Type B pancreatic cell (in vitro differentiated cells): ENCODE measurements at regions not wholly inside any gene's neighbourhood (a gene's known extent, or its start where the extent isn't known, plus 50 kb on each side); places are given as distances from the start of the nearest gene placed in this dataset.

Experiments
- DNase-seq: peaks from one replicate; pipeline ENCODE4 v3.0.0; 2021; ENCODE audit warnings: mixed read lengths; ENCODE audit not compliant: unreplicated experiment; ENCODE audit errors: extremely low spot score
- H3K27ac Mint-ChIP-seq: 2 replicates; pipeline ENCODE4 v1.8.0; 2021; ENCODE audit warnings: mild to moderate bottlenecking, mixed read lengths
- H3K27me3 Mint-ChIP-seq: 2 replicates; pipeline ENCODE4 v1.8.0; 2021; ENCODE audit warnings: mixed read lengths
- H3K36me3 Mint-ChIP-seq: 2 replicates; pipeline ENCODE4 v1.8.0; 2021; ENCODE audit warnings: mixed read lengths
- H3K4me1 Mint-ChIP-seq: one replicate; pipeline ENCODE4 v1.8.0; 2021; ENCODE audit warnings: mixed read lengths; ENCODE audit not compliant: unreplicated experiment
- H3K4me3 Mint-ChIP-seq: 2 replicates; pipeline ENCODE4 v1.8.0; 2021; ENCODE audit warnings: mild to moderate bottlenecking, mixed read lengths
- H3K9me3 Mint-ChIP-seq: 2 replicates; pipeline ENCODE4 v1.8.0; 2021; ENCODE audit warnings: mixed read lengths
- CTCF ChIP-seq: fragments of 200-600 bp; sonication (generic); conservative IDR thresholded peaks from 2 replicates; pipeline ENCODE4 v1.5.0; 2021; ENCODE audit warnings: antibody characterized with exemption, mild to moderate bottlenecking

- Mint-ChIP-seq H3K36me3 (no peaks in the 10 kb centered on the region), H3K27ac (no peak overlapping the region), H3K27me3 (no peaks in the 10 kb centered on the region), H3K9me3 (no peaks in the 10 kb centered on the region), H3K4me3 (no peak overlapping the region), H3K4me1 (peaks cover 18% of the 10 kb centered on the region)
- TF ChIP-seq CTCF, result no peak
- DNase-seq, result no peak
These were observed 90.8 kb downstream of the ARL4C start for GRCh38 chr2:234406085-234406484.

GRCh38 chr2:234405462-234405861 lies 91.4 kb downstream of the ARL4C start:
- Mint-ChIP-seq H3K27me3 (no peaks in the 10 kb centered on the region), H3K27ac (no peak overlapping the region), H3K9me3 (no peaks in the 10 kb centered on the region), H3K4me3 (no peak overlapping the region), H3K36me3 (no peaks in the 10 kb centered on the region), H3K4me1 (peaks cover 12% of the 10 kb centered on the region)
- no peak for TF ChIP-seq CTCF
- DNase-seq, result no peak

- Mint-ChIP-seq H3K4me1 (peaks cover 7% of the 10 kb centered on the region), H3K36me3 (no peaks in the 10 kb centered on the region)
- TF ChIP-seq CTCF, result no peak
These were observed 91.9 kb downstream of the ARL4C start for GRCh38 chr2:234404957-234405356.

GRCh38 chr2:234403751-234404150 lies 93.1 kb downstream of the ARL4C start:
- no peak for DNase-seq
- no peaks in the 10 kb centered on the region for H3K9me3 Mint-ChIP-seq
- TF ChIP-seq CTCF, result no peak
- peaks cover 4% of the 10 kb centered on the region for H3K4me1 Mint-ChIP-seq
- H3K27ac Mint-ChIP-seq, result no peak overlapping the region
- no peaks in the 10 kb centered on the region for H3K27me3 Mint-ChIP-seq
- no peaks in the 10 kb centered on the region for H3K36me3 Mint-ChIP-seq
- no peak overlapping the region for H3K4me3 Mint-ChIP-seq

More at GRCh38 chr2:234404957-234405356, 91.9 kb downstream of the ARL4C start:
- no peak for DNase-seq
- H3K9me3 Mint-ChIP-seq, result no peaks in the 10 kb centered on the region
- H3K4me3 Mint-ChIP-seq, result no peak overlapping the region
- H3K27me3 Mint-ChIP-seq, result no peaks in the 10 kb centered on the region
- H3K27ac Mint-ChIP-seq, result no peak overlapping the region

- Mint-ChIP-seq H3K4me3 (no peak overlapping the region), H3K36me3 (no peaks in the 10 kb centered on the region), H3K4me1 (peaks cover 8% of the 10 kb centered on the region), H3K27ac (no peak overlapping the region), H3K9me3 (no peaks in the 10 kb centered on the region), H3K27me3 (no peaks in the 10 kb centered on the region)
- no peak for TF ChIP-seq CTCF
- no peak for DNase-seq
These were observed 93.8 kb downstream of the ARL4C start for GRCh38 chr2:234403074-234403473.

- H3K27ac Mint-ChIP-seq, result no peak overlapping the region
- DNase-seq, result no peak
- H3K36me3 Mint-ChIP-seq, result no peaks in the 10 kb centered on the region
- no peaks in the 10 kb centered on the region for H3K9me3 Mint-ChIP-seq
- peaks cover 11% of the 10 kb centered on the region for H3K4me1 Mint-ChIP-seq
- no peaks in the 10 kb centered on the region for H3K27me3 Mint-ChIP-seq
- H3K4me3 Mint-ChIP-seq, result no peak overlapping the region
- no peak for TF ChIP-seq CTCF
These were observed 95.5 kb downstream of the ARL4C start for GRCh38 chr2:234401426-234401825.
